HG03108 (cell line): ENCODE measurements at regions not wholly inside any gene's neighbourhood (a gene's known extent, or its start where the extent isn't known, plus 50 kb on each side); places are given as distances from the start of the nearest gene placed in this dataset.

Experiments
- ATAC-seq: cut with Tn5 transposase; IDR thresholded peaks from one replicate; pipeline ENCODE4 v1.9.1; 2021; ENCODE audit warnings: moderate library complexity; ENCODE audit not compliant: unreplicated experiment

- no peak for ATAC-seq
These were observed 111.2 kb upstream of the GSE1 start for GRCh38 chr16:85501900-85502299.

- no peak for ATAC-seq
These were observed 110.8 kb upstream of the GSE1 start for GRCh38 chr16:85502357-85502756.

- ATAC-seq = no peak
These were observed 109.4 kb upstream of the GSE1 start for GRCh38 chr16:85503679-85504231.

- ATAC-seq = no peak
These were observed 108.9 kb upstream of the GSE1 start for GRCh38 chr16:85504242-85504641.

GRCh38 chr16:85505794-85506634 lies 107.1 kb upstream of the GSE1 start:
- ATAC-seq = no peak

- no peak for ATAC-seq
These were observed 106.5 kb upstream of the GSE1 start for GRCh38 chr16:85506635-85506911.

GRCh38 chr16:85507342-85507741 lies 105.8 kb upstream of the GSE1 start:
- ATAC-seq = no peak

GRCh38 chr16:85508388-85508787 lies 104.7 kb upstream of the GSE1 start:
- no peak for ATAC-seq

GRCh38 chr16:85508993-85509392 lies 104.1 kb upstream of the GSE1 start:
- ATAC-seq = no peak

GRCh38 chr16:85510041-85510659 lies 103.0 kb upstream of the GSE1 start:
- ATAC-seq = no peak

- no peak for ATAC-seq
These were observed 100.9 kb upstream of the GSE1 start for GRCh38 chr16:85511938-85512807.

GRCh38 chr16:85512808-85513115 lies 100.4 kb upstream of the GSE1 start:
- no peak for ATAC-seq

GRCh38 chr16:85513180-85513579 lies 99.9 kb upstream of the GSE1 start:
- ATAC-seq = no peak

- no peak for ATAC-seq
These were observed 99.5 kb upstream of the GSE1 start for GRCh38 chr16:85513649-85514048.

GRCh38 chr16:85514295-85514597 lies 98.9 kb upstream of the GSE1 start:
- no peak for ATAC-seq

- ATAC-seq = no peak
These were observed 98.4 kb upstream of the GSE1 start for GRCh38 chr16:85514598-85515318.

- ATAC-seq = no peak
These were observed 97.8 kb upstream of the GSE1 start for GRCh38 chr16:85515319-85515745.

GRCh38 chr16:85515830-85516397 lies 97.2 kb upstream of the GSE1 start:
- no peak for ATAC-seq

- no peak for ATAC-seq
These were observed 96.0 kb upstream of the GSE1 start for GRCh38 chr16:85517154-85517553.

- ATAC-seq = no peak
These were observed 95.5 kb upstream of the GSE1 start for GRCh38 chr16:85517563-85518179.
